HepG2 (cell line): ENCODE measurements at regions not wholly inside any gene's neighbourhood (a gene's known extent, or its start where the extent isn't known, plus 50 kb on each side); places are given as distances from the start of the nearest gene placed in this dataset.

Experiments
- ATAC-seq: fragments of 200-7000 bp; cut with Tn5 transposase; 3 replicates; pipeline ENCODE4 v1.9.1; 2020; ENCODE audit warnings: mild to moderate bottlenecking, moderate library complexity
- BruUV-seq: library from RNA; stranded (reverse); fragments of 400-500 nt; replicated peaks from 2 replicates; lab custom pipeline; 2021; lab: Mats Ljungman, UMichigan
- CTCF ChIA-PET: fragments of 300-600 bp; formaldehyde crosslinking; extraction: SDS; loops from one replicate; lab custom pipeline; 2021; ENCODE audit warnings: low total read pairs, inconsistent platforms, low intra/inter-chr PET ratio; lab: Yijun Ruan, JAX
- POLR2A ChIA-PET: fragments of 350-600 bp; sonication (Branson Sonifier 250); formaldehyde crosslinking; loops from one replicate; lab custom pipeline; 2020; ENCODE audit warnings: antibody characterized with exemption, inconsistent platforms; lab: Yijun Ruan, JAX
- DNase-seq: peaks from one replicate; pipeline ENCODE4 v3.0.0-alpha.2; 2015; ENCODE audit warnings: low spot score
- FAIRE-seq: peaks from 3 replicates; lab custom pipeline; 2011; peaks lifted over from hg19 to GRCh38; lab: Jason Lieb, UNC
- H2AFZ ChIP-seq: one replicate; pipeline ENCODE4 v1.6.1; 2011; ENCODE audit warnings: low read length, inconsistent platforms
- H3K27ac ChIP-seq: fragments of 300-600 bp; 3 replicates; pipeline ENCODE4 v1.8.0; 2011; ENCODE audit warnings: mixed run types, mild to moderate bottlenecking, mixed read lengths, low read length, inconsistent platforms; ENCODE audit not compliant: insufficient read depth; ENCODE audit errors: extremely low read length
- H3K27me3 ChIP-seq, 2 experiments: fragments of 200-600 bp in 1 of 2; 2 replicates in 1 of 2; 3 replicates in 1 of 2; pipeline versions ENCODE4 v1.6.0 to v1.8.0; 2011; ENCODE audit warnings: low read length in 2 of 2, mild to moderate bottlenecking in 2 of 2, moderate library complexity in 2 of 2, inconsistent platforms in 1 of 2; ENCODE audit not compliant: insufficient read depth in 2 of 2, control insufficient read depth in 1 of 2
- H3K36me3 ChIP-seq, 2 experiments: fragments of 200-600 bp in 1 of 2; replicated peaks in 1 of 2; 2 replicates in 1 of 2; 3 replicates in 1 of 2; pipeline versions ENCODE4 v1.5.1 to v1.8.0; 2011; ENCODE audit warnings: low read length in 2 of 2, inconsistent platforms in 1 of 2; ENCODE audit not compliant: insufficient read depth in 2 of 2, control insufficient read depth in 1 of 2
- H3K4me1 ChIP-seq: 2 replicates; pipeline ENCODE4 v1.5.1; 2012; ENCODE audit warnings: low read length, inconsistent platforms; ENCODE audit not compliant: insufficient read depth
- H3K4me2 ChIP-seq: 2 replicates; pipeline ENCODE4 v1.6.0; 2011; ENCODE audit warnings: low read depth, low read length, inconsistent platforms
- H3K4me3 ChIP-seq, 3 experiments: fragments of 200-600 bp in 1 of 3; sonication (generic), shearing (Covaris generic) in 1 of 3; replicated peaks in 1 of 3; 2 replicates each; pipeline ENCODE4 v1.5.1; 2011 to 2016; ENCODE audit warnings: low read length in 3 of 3, inconsistent platforms in 2 of 3, low read depth in 2 of 3, mild to moderate bottlenecking in 2 of 3, control low read depth in 1 of 3, mixed read lengths in 1 of 3; ENCODE audit not compliant: insufficient read depth in 1 of 3
- H3K79me2 ChIP-seq: one replicate; pipeline ENCODE4 v1.6.1; 2011; ENCODE audit warnings: low read length, inconsistent platforms; ENCODE audit not compliant: insufficient read depth
- H3K9ac ChIP-seq: 2 replicates; pipeline ENCODE4 v1.6.0; 2011; ENCODE audit warnings: mild to moderate bottlenecking, low read depth, low read length, inconsistent platforms; ENCODE audit not compliant: insufficient read depth
- H3K9me3 ChIP-seq: 2 replicates; pipeline ENCODE4 v1.5.1; 2012; ENCODE audit warnings: mild to moderate bottlenecking, low read length
- H4K20me1 ChIP-seq: 2 replicates; pipeline ENCODE4 v1.6.0; 2011; ENCODE audit warnings: inconsistent platforms, mild to moderate bottlenecking, low read length, moderate library complexity; ENCODE audit not compliant: insufficient read depth
- ARNTL ChIP-seq: sonication (generic); formaldehyde crosslinking; IDR thresholded peaks from 2 replicates; pipeline ENCODE4 v1.4.0; 2020; ENCODE audit warnings: mild to moderate bottlenecking, missing genetic modification reagents
- BCL3 ChIP-seq: sonication (generic); formaldehyde crosslinking; IDR thresholded peaks from 2 replicates; pipeline ENCODE4 v1.5.1; 2020; ENCODE audit warnings: mild to moderate bottlenecking, missing genetic modification reagents, moderate library complexity
- DPF2 ChIP-seq: sonication (generic); formaldehyde crosslinking; IDR thresholded peaks from 2 replicates; pipeline ENCODE4 v1.4.0; 2020; ENCODE audit warnings: mild to moderate bottlenecking, low read depth, missing genetic modification reagents, borderline replicate concordance
- GTF2F1 ChIP-seq: fragments of 150-350 bp; IDR thresholded peaks from 2 replicates; pipeline ENCODE4 v1.6.1; 2014; ENCODE audit warnings: low read length
- GZF1 ChIP-seq: sonication (generic); formaldehyde crosslinking; IDR thresholded peaks from 2 replicates; pipeline ENCODE4 v1.5.1; 2020; ENCODE audit warnings: mild to moderate bottlenecking, missing genetic modification reagents
- KMT2B ChIP-seq: IDR thresholded peaks from 2 replicates; pipeline ENCODE4 v1.6.1; 2016; ENCODE audit warnings: missing genetic modification reagents, missing compliant biosample characterization
- MTF1 ChIP-seq: sonication (generic); formaldehyde crosslinking; IDR thresholded peaks from 2 replicates; pipeline ENCODE4 v1.5.0; 2020; ENCODE audit warnings: missing genetic modification reagents
- NR2F6 ChIP-seq, 2 experiments: IDR thresholded peaks; 2 replicates each; pipeline ENCODE4 v1.6.1; 2016; ENCODE audit warnings: antibody characterized with exemption in 1 of 2, mild to moderate bottlenecking in 1 of 2
- PAXIP1 ChIP-seq: sonication (generic); formaldehyde crosslinking; conservative IDR thresholded peaks from 2 replicates; pipeline ENCODE4 v1.4.0; 2020; ENCODE audit warnings: mild to moderate bottlenecking, missing genetic modification reagents, moderate library complexity
- POLR2A ChIP-seq, 2 experiments: IDR thresholded peaks; 2 replicates each; pipeline ENCODE4 v1.6.1; 2011; ENCODE audit warnings: low read depth in 2 of 2, low read length in 2 of 2, mild to moderate bottlenecking in 1 of 2, moderate library complexity in 1 of 2; ENCODE audit not compliant: insufficient read depth in 1 of 2
- POLR2G ChIP-seq: fragments of 200-400 bp; formaldehyde crosslinking; IDR thresholded peaks from 2 replicates; pipeline ENCODE4 v1.6.1; 2018; ENCODE audit warnings: mild to moderate bottlenecking, low read depth, low read length, moderate library complexity
- RBM22 ChIP-seq: fragments of 200-400 bp; formaldehyde crosslinking; optimal IDR thresholded peaks from 2 replicates; pipeline ENCODE3; 2017; ENCODE audit warnings: mild to moderate bottlenecking, low read length, moderate library complexity
- SOX13 ChIP-seq, 3 experiments: fragments of 450-650 bp in 1 of 3; sonication (generic) in 1 of 3; formaldehyde crosslinking in 1 of 3; IDR thresholded peaks in 2 of 3; conservative IDR thresholded peaks in 1 of 3; 2 replicates each; pipeline versions ENCODE4 v1.5.0 to v1.6.1; 2016 to 2020; ENCODE audit warnings: antibody characterized with exemption in 1 of 3, mild to moderate bottlenecking in 1 of 3, missing compliant biosample characterization in 1 of 3, missing genetic modification reagents in 1 of 3, moderate library complexity in 1 of 3
- ZNF230 ChIP-seq: sonication (generic); formaldehyde crosslinking; IDR thresholded peaks from 2 replicates; pipeline ENCODE4 v1.4.0; 2020; ENCODE audit warnings: mild to moderate bottlenecking, missing genetic modification reagents
- ZNF232 ChIP-seq: sonication (generic); formaldehyde crosslinking; IDR thresholded peaks from 2 replicates; pipeline ENCODE4 v1.4.0; 2020; ENCODE audit warnings: missing genetic modification reagents, borderline replicate concordance
- ZNF33B ChIP-seq: sonication (generic); formaldehyde crosslinking; IDR thresholded peaks from 2 replicates; pipeline ENCODE4 v1.5.1; 2020; ENCODE audit warnings: mild to moderate bottlenecking, missing genetic modification reagents
- ZNF430 ChIP-seq: sonication (generic); formaldehyde crosslinking; IDR thresholded peaks from 2 replicates; pipeline ENCODE4 v1.9.0; 2021; ENCODE audit warnings: mild to moderate bottlenecking, missing genetic modification reagents
- ZNF564 ChIP-seq: sonication (generic); formaldehyde crosslinking; IDR thresholded peaks from 2 replicates; pipeline ENCODE4 v1.8.1; 2023; ENCODE audit warnings: mild to moderate bottlenecking, missing genetic modification reagents
- ZNF577 ChIP-seq: sonication (generic); formaldehyde crosslinking; IDR thresholded peaks from 2 replicates; pipeline ENCODE4 v1.4.0; 2020; ENCODE audit warnings: mild to moderate bottlenecking, low read depth, missing genetic modification reagents, borderline replicate concordance
- ZNF629 ChIP-seq: sonication (generic); formaldehyde crosslinking; conservative IDR thresholded peaks from 2 replicates; pipeline ENCODE4 v1.5.0; 2020; ENCODE audit warnings: missing genetic modification reagents
- WGBS: methylation state at CpG from one replicate; pipeline ENCODE4 v1.1.6; 2017; ENCODE audit warnings: low lambda C conversion rate; 5-methylcytosine and 5-hydroxymethylcytosine counted together
- in situ Hi-C: cut with HindIII; loops from 2 replicates; pipeline ENCODE4 v1.10.0; 2017; ENCODE audit warnings: low pct_unique_long_range_greater_than_20kb; ENCODE audit not compliant: extremely low pct_ligation_motif_present
- intact Hi-C: fragments of 100-400 bp; cut with micrococcal nuclease; formaldehyde crosslinking; loops from one replicate; pipeline ENCODE4 v1.10.0; 2022; ENCODE audit not compliant: unreplicated experiment

- POLR2A ChIA-PET: no interaction called here
- no peaks in the 10 kb centered on the region for H3K4me1 ChIP-seq
Measured at GRCh38 chr1:239719642-239720258, 333.4 kb downstream of the CHRM3 start.

More at GRCh38 chr1:239719642-239720258, 333.4 kb downstream of the CHRM3 start:
- WGBS: 29% methylated on average over 11 of the region's 11 CpGs
- CTCF ChIA-PET: no interaction called here
- in situ Hi-C loops: no loop called here
- Histone ChIP-seq H3K4me2 (no peak overlapping the region), H3K79me2 (no peaks in the 10 kb centered on the region), H3K9me3 (peaks cover 12% of the 10 kb centered on the region), H4K20me1 (no peaks in the 10 kb centered on the region), H3K27ac (no peak overlapping the region), H3K36me3 (no peaks in the 10 kb centered on the region), H3K9ac (no peak overlapping the region), H3K27me3 (no peaks in the 10 kb centered on the region), H3K4me3 (no peak overlapping the region), H2AFZ (no peak overlapping the region)
- no peak for FAIRE-seq
- BruUV-seq: no TSS peak
- no peak for DNase-seq
- TF ChIP-seq ZNF33B (no peak), RBM22 (no peak), ARNTL (CRISPR knock-in tag) (no peak), PAXIP1 (no peak), MTF1 (CRISPR knock-in tag) (no peak), ZNF230 (CRISPR knock-in tag) (no peak), ZNF232 (CRISPR knock-in tag) (no peak), ZNF629 (CRISPR knock-in tag) (no peak), ZNF564 (CRISPR knock-in tag) (no peak), BCL3 (no peak), SOX13 (IDR thresholded peaks at IDR 0.05) (no peak), SOX13 (CRISPR knock-in tag; conservative IDR thresholded peaks at IDR 0.05 in 1 of 2, IDR thresholded peaks at IDR 0.05 in 1 of 2) (no peak), POLR2A (IDR thresholded peaks at IDR 0.05; ENCODE audit: insufficient read depth in 1 of 2, low read depth in 2 of 2, low read length in 2 of 2) (no peak), KMT2B (CRISPR knock-in tag) (no peak), DPF2 (no peak), ZNF430 (CRISPR knock-in tag) (no peak), ZNF577 (no peak), POLR2G (no peak), GTF2F1 (no peak), GZF1 (CRISPR knock-in tag) (no peak), NR2F6 (IDR thresholded peaks at IDR 0.05) (no peak), NR2F6 (CRISPR knock-in tag; IDR thresholded peaks at IDR 0.05) (no peak)
- intact Hi-C loops: no loop called here
- no peak for ATAC-seq
